PC-9 (cell line): ENCODE measurements at regions not wholly inside any gene's neighbourhood (a gene's known extent, or its start where the extent isn't known, plus 50 kb on each side); places are given as distances from the start of the nearest gene placed in this dataset.

ENCODE experiments used
- BruUV-seq: library from RNA; stranded (reverse); fragments of 400-500 nt; replicated peaks from 2 replicates; lab custom pipeline; 2021; lab: Mats Ljungman, UMichigan
- CTCF ChIA-PET: fragments of 300-600 bp; sonication (Branson Sonifier 250); formaldehyde crosslinking; loops from one replicate; lab custom pipeline; 2022; ENCODE audit warnings: antibody characterized with exemption; lab: Charles Lee
- POLR2A ChIA-PET: fragments of 300-600 bp; sonication (Branson Sonifier 250); formaldehyde crosslinking; loops from one replicate; lab custom pipeline; 2022; ENCODE audit warnings: antibody characterized with exemption; ENCODE audit not compliant: unreplicated experiment; lab: Charles Lee
- DNase-seq, 2 experiments: peaks; one replicate each; pipeline versions ENCODE4 v3.0.0 to v3.0.0-alpha.2; 2015 to 2022; ENCODE audit warnings: mixed read lengths in 1 of 2
- H2AFZ ChIP-seq: fragments of 200-600 bp; sonication (generic); 2 replicates; pipeline ENCODE4 v1.8.1; 2017; ENCODE audit warnings: antibody characterized with exemption
- H3F3A ChIP-seq: fragments of 200-600 bp; sonication (generic); 2 replicates; pipeline ENCODE4 v1.8.1; 2017; ENCODE audit warnings: antibody characterized with exemption, mild to moderate bottlenecking, low read depth; ENCODE audit not compliant: insufficient read depth
- H3K27ac ChIP-seq: fragments of 200-600 bp; sonication (generic); 2 replicates; pipeline ENCODE4 v1.6.1; 2016; ENCODE audit warnings: mixed run types
- H3K27me3 ChIP-seq: fragments of 200-600 bp; sonication (generic); 2 replicates; pipeline ENCODE4 v1.6.1; 2016; ENCODE audit warnings: low read depth, mixed run types; ENCODE audit not compliant: insufficient read depth
- H3K36me3 ChIP-seq: fragments of 200-600 bp; sonication (generic); 2 replicates; pipeline ENCODE4 v1.6.1; 2016; ENCODE audit warnings: low read depth, mixed run types
- H3K4me1 ChIP-seq: fragments of 200-600 bp; sonication (generic); replicated peaks from 2 replicates; pipeline ENCODE4 v1.6.1; 2016; ENCODE audit warnings: mixed run types; ENCODE audit not compliant: insufficient read depth
- H3K4me2 ChIP-seq: fragments of 200-600 bp; sonication (generic); 2 replicates; pipeline ENCODE4 v1.6.1; 2017; ENCODE audit warnings: mixed run types
- H3K4me3 ChIP-seq: fragments of 200-600 bp; sonication (generic); 2 replicates; pipeline ENCODE4 v1.6.1; 2016; ENCODE audit warnings: mixed run types
- H3K79me2 ChIP-seq: fragments of 200-600 bp; sonication (generic); 2 replicates; pipeline ENCODE4 v1.6.1; 2017; ENCODE audit warnings: low read depth, mixed run types
- H3K9me2 ChIP-seq: fragments of 200-600 bp; sonication (generic); 2 replicates; pipeline ENCODE4 v1.8.1; 2017; ENCODE audit warnings: mild to moderate bottlenecking; ENCODE audit not compliant: insufficient read depth
- H3K9me3 ChIP-seq: fragments of 200-600 bp; sonication (generic); 2 replicates; pipeline ENCODE4 v1.8.1; 2016; ENCODE audit warnings: low read depth; ENCODE audit not compliant: insufficient read depth
- H4K20me1 ChIP-seq: fragments of 200-600 bp; sonication (generic); 2 replicates; pipeline ENCODE4 v1.8.1; 2017; ENCODE audit not compliant: insufficient read depth
- EZH2 ChIP-seq: fragments of 200-600 bp; sonication (generic); IDR thresholded peaks from 2 replicates; pipeline ENCODE4 v1.8.0; 2017; ENCODE audit warnings: antibody characterized with exemption, low read depth
- intact Hi-C: fragments of 100-400 bp; cut with micrococcal nuclease; formaldehyde crosslinking; loops from one replicate; pipeline ENCODE4 v1.10.0; 2022; ENCODE audit not compliant: unreplicated experiment
- TF ChIP-seq, protein P1 (sequence below): fragments of 200-600 bp; sonication (generic); conservative IDR thresholded peaks from 2 replicates; pipeline ENCODE4 v1.6.1; 2017; ENCODE audit warnings: mixed run types, antibody characterized with exemption, mild to moderate bottlenecking, moderate library complexity

DNA sequence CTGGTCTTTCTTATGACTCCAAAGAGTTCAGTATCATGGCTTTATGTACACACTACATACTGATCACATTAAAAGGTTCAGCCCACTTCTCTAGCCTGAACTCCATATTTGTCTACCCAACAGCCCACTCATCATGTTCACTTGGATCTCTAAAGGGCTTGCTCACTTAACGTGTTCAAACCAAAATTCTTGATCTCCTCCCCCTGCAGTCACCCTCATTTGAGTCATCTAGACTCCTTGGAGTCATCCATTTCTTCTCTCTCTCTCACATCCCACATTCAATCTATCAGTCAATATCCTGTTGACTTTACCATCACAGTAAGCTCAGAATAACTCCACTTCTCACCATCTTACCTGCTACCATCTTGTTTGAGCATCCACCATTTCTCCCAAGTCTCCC lies 148.4 kb upstream of the ARID2 start:
- Histone ChIP-seq H4K20me1 (no peaks in the 10 kb centered on the region), H3K27ac (no peak overlapping the region), H3K9me2 (no peaks in the 10 kb centered on the region), H2AFZ (no peak overlapping the region), H3K4me3 (no peak overlapping the region), H3K27me3 (no peaks in the 10 kb centered on the region), H3K4me2 (no peak overlapping the region), H3K4me1 (no peaks in the 10 kb centered on the region), H3K79me2 (no peaks in the 10 kb centered on the region), H3K9me3 (no peaks in the 10 kb centered on the region), H3K36me3 (no peaks in the 10 kb centered on the region), H3F3A (no peaks in the 10 kb centered on the region)
- no TSS peak for BruUV-seq
- DNase-seq, result no peak
- TF ChIP-seq, protein P1, sequence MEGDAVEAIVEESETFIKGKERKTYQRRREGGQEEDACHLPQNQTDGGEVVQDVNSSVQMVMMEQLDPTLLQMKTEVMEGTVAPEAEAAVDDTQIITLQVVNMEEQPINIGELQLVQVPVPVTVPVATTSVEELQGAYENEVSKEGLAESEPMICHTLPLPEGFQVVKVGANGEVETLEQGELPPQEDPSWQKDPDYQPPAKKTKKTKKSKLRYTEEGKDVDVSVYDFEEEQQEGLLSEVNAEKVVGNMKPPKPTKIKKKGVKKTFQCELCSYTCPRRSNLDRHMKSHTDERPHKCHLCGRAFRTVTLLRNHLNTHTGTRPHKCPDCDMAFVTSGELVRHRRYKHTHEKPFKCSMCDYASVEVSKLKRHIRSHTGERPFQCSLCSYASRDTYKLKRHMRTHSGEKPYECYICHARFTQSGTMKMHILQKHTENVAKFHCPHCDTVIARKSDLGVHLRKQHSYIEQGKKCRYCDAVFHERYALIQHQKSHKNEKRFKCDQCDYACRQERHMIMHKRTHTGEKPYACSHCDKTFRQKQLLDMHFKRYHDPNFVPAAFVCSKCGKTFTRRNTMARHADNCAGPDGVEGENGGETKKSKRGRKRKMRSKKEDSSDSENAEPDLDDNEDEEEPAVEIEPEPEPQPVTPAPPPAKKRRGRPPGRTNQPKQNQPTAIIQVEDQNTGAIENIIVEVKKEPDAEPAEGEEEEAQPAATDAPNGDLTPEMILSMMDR, result no peak
- TF ChIP-seq EZH2, result no peak
- ChIA-PET CTCF (no interaction called here), POLR2A (no interaction called here)
- intact Hi-C loops, result no loop called here

DNA sequence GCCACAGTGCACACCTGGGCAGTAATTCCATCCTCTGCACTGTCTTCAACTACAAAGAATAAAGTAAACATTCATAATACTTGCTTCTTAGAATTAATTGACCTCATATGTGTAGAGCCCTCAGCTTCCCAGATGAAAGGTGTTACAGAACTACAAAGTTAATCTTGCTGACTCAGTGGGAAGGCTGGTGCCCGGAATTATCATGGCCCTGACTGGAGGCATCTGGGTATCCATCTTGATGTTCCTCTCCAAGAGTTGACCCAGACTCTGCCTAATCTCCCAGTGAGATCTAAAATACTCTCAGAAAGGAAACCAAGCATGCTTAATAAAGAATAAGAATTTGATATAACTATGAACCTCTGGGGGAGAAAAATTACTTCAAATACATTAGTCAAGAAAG lies 147.0 kb upstream of the ARID2 start:
- Histone ChIP-seq H3K4me1 (no peaks in the 10 kb centered on the region), H3K9me2 (no peaks in the 10 kb centered on the region), H3K79me2 (no peaks in the 10 kb centered on the region), H3K9me3 (no peaks in the 10 kb centered on the region), H3K27me3 (no peaks in the 10 kb centered on the region), H3K4me3 (no peak overlapping the region), H2AFZ (no peak overlapping the region), H3K36me3 (no peaks in the 10 kb centered on the region), H3K27ac (no peak overlapping the region), H3K4me2 (no peak overlapping the region), H3F3A (no peaks in the 10 kb centered on the region), H4K20me1 (no peaks in the 10 kb centered on the region)
- intact Hi-C loops, result no loop called here
- ChIA-PET POLR2A (no interaction called here), CTCF (no interaction called here)
- TF ChIP-seq, protein P1, result no peak
- TF ChIP-seq EZH2, result no peak
- no TSS peak for BruUV-seq
- no peak for DNase-seq

DNA sequence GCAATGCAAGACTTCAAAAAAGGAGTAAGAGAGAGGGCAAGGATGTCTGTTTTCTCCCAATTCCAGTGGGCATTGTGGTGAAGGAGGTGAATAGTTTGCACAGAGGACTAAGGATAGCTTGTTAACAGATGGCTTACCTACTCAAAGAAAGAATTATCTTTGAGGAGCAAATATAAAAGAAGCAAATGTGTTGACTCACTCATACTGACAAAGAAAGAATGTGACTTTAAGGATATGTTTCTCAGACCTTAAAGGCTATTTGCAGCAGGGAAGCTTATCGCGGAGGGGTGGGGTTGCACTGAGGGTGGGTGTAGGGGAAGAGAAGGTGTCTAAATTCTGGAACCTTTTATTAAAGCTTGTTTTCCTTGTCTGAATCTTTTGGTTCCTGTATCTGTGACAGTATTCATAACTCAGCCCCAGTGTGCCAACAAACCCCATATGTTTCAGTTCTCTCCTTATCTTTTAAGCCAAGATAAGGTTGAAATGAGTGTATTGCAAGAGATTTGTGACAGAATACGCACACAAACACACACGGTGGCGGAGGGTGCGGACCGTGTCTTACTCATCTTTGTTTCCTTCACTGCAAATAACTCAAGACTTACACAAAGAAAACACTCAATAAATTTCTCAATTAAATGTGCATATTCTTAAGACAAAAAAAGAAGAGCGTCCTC lies 146.4 kb upstream of the ARID2 start:
- Histone ChIP-seq H3K4me3 (no peak overlapping the region), H3K4me2 (no peak overlapping the region), H3K9me3 (no peaks in the 10 kb centered on the region), H3K27ac (no peak overlapping the region), H3F3A (no peaks in the 10 kb centered on the region), H3K4me1 (no peaks in the 10 kb centered on the region; the same call in 1 of the 2 replicates), H3K79me2 (no peaks in the 10 kb centered on the region), H4K20me1 (no peaks in the 10 kb centered on the region), H3K27me3 (no peaks in the 10 kb centered on the region), H3K9me2 (no peaks in the 10 kb centered on the region), H3K36me3 (no peaks in the 10 kb centered on the region), H2AFZ (no peak overlapping the region)
- no peak for DNase-seq
- no TSS peak for BruUV-seq
- intact Hi-C loops, result no loop called here
- no peak for TF ChIP-seq EZH2
- TF ChIP-seq, protein P1, result no peak
- ChIA-PET POLR2A (no interaction called here), CTCF (no interaction called here)
